Dendritic cell treated with granulocyte-macrophage colony-stimulating factor and Interleukin-4, amounts not matched to agents 40 ng/mL and 50 ng/mL, for 4 days (primary cell): ENCODE measurements at regions not wholly inside any gene's neighbourhood (a gene's known extent, or its start where the extent isn't known, plus 50 kb on each side); places are given as distances from the start of the nearest gene placed in this dataset.

Experiments
- H3K27ac Mint-ChIP-seq: one replicate; pipeline ENCODE4 v1.8.0; 2022; ENCODE audit warnings: mild to moderate bottlenecking, mixed read lengths
- H3K27me3 Mint-ChIP-seq: one replicate; pipeline ENCODE4 v1.8.0; 2022; ENCODE audit warnings: mild to moderate bottlenecking, mixed read lengths
- H3K36me3 Mint-ChIP-seq: one replicate; pipeline ENCODE4 v1.8.0; 2022; ENCODE audit warnings: low read depth, mixed read lengths
- H3K4me1 Mint-ChIP-seq: one replicate; pipeline ENCODE4 v1.8.0; 2022; ENCODE audit warnings: low read depth, mixed read lengths
- H3K4me3 Mint-ChIP-seq: one replicate; pipeline ENCODE4 v1.8.0; 2022; ENCODE audit warnings: mild to moderate bottlenecking, moderate library complexity, mixed read lengths
- H3K9me3 Mint-ChIP-seq: one replicate; pipeline ENCODE4 v1.8.0; 2022; ENCODE audit warnings: mixed read lengths
- intact Hi-C: fragments of 100-400 bp; cut with micrococcal nuclease; formaldehyde crosslinking; loops from one replicate; pipeline ENCODE4 v1.15.0; 2022

GRCh38 chr18:27577752-27578151 lies 392.6 kb upstream of the CHST9 start:
- no peak overlapping the region for H3K27ac Mint-ChIP-seq
- no peaks in the 10 kb centered on the region for H3K4me1 Mint-ChIP-seq
- H3K27me3 Mint-ChIP-seq = no peaks in the 10 kb centered on the region
- no peak overlapping the region for H3K4me3 Mint-ChIP-seq
- intact Hi-C loops = no loop called here
- no peaks in the 10 kb centered on the region for H3K36me3 Mint-ChIP-seq
- H3K9me3 Mint-ChIP-seq = peaks cover 9% of the 10 kb centered on the region

DNA sequence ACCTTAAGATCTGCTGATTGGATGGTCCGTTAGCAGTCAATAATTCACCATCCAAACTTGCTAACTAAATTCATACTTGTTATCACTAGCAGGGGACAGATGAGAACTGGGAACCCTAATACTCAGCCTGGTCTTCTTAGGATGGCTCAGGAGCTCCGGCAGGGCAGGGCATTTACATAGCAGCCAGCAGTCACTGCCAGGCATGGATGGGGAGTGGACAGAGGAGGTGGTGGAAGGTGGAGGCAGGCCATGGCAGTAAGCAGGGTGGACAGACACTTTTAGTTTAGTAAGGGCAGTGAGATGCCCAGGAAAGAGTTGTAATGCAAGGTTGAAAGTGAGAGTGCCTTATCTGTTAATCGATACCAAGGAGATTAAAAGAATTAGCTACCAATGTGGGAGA lies 392.2 kb upstream of the CHST9 start:
- Mint-ChIP-seq H3K9me3 (peaks cover 9% of the 10 kb centered on the region), H3K27ac (no peak overlapping the region), H3K4me1 (no peaks in the 10 kb centered on the region), H3K4me3 (no peak overlapping the region), H3K36me3 (no peaks in the 10 kb centered on the region), H3K27me3 (no peaks in the 10 kb centered on the region)
- intact Hi-C loops = no loop called here

GRCh38 chr18:27567434-27567833 lies 382.3 kb upstream of the CHST9 start:
- intact Hi-C loops = no loop called here
- Mint-ChIP-seq H3K36me3 (no peaks in the 10 kb centered on the region), H3K4me3 (no peak overlapping the region), H3K4me1 (no peaks in the 10 kb centered on the region), H3K27ac (no peak overlapping the region), H3K9me3 (peaks cover 35% of the 10 kb centered on the region), H3K27me3 (no peaks in the 10 kb centered on the region)

- intact Hi-C loops = no loop called here
- no peaks in the 10 kb centered on the region for H3K27me3 Mint-ChIP-seq
- no peaks in the 10 kb centered on the region for H3K4me1 Mint-ChIP-seq
Measured at GRCh38 chr18:27564066-27564465, 379.0 kb upstream of the CHST9 start.

DNA sequence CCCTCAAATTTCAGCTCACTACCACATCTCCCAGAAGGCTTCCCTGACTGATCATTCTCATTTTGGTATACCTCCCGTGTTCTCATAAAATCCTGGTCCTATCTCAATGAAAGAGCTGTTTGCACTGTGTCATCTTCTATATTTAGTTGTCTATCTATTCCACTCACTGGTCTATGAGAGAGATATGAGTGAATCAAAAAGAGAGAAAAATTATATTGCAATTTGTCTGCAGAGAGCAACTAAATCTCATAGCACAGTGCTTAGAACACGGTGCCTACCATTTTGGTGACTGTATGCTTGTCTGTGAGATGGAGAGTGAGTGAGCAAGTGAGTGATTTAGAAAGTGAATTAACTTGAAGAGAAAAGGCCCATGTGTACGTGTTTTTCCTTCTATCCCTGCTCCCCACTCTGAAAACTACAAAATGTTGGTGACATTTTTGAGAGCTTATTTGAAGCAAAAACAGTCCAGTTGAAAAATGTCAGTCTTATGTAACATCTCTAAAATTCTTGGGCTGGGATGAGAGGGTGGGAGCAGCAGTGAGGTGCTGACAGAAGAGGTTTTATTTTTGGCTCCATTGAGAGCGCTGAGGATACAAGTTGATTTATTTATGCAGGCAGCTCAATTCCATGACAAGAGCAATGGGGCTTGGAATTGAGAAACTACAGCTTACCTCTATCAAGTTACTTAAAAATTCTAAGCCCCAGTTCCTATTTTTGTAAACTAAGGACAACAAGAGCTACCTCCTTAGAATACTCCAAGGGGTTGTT lies 373.5 kb upstream of the CHST9 start:
- Mint-ChIP-seq H3K4me3 (no peak overlapping the region), H3K9me3 (peaks cover 23% of the 10 kb centered on the region), H3K36me3 (no peaks in the 10 kb centered on the region), H3K27ac (no peak overlapping the region), H3K27me3 (no peaks in the 10 kb centered on the region), H3K4me1 (no peaks in the 10 kb centered on the region)
- intact Hi-C loops = no loop called here

More at GRCh38 chr18:27564066-27564465, 379.0 kb upstream of the CHST9 start:
- H3K36me3 Mint-ChIP-seq = no peaks in the 10 kb centered on the region
- peaks cover 31% of the 10 kb centered on the region for H3K9me3 Mint-ChIP-seq
- H3K27ac Mint-ChIP-seq = no peak overlapping the region
- H3K4me3 Mint-ChIP-seq = no peak overlapping the region

GRCh38 chr18:27556741-27557140 lies 371.6 kb upstream of the CHST9 start:
- intact Hi-C loops = no loop called here
- Mint-ChIP-seq H3K27ac (no peak overlapping the region), H3K9me3 (peaks cover 9% of the 10 kb centered on the region)

DNA sequence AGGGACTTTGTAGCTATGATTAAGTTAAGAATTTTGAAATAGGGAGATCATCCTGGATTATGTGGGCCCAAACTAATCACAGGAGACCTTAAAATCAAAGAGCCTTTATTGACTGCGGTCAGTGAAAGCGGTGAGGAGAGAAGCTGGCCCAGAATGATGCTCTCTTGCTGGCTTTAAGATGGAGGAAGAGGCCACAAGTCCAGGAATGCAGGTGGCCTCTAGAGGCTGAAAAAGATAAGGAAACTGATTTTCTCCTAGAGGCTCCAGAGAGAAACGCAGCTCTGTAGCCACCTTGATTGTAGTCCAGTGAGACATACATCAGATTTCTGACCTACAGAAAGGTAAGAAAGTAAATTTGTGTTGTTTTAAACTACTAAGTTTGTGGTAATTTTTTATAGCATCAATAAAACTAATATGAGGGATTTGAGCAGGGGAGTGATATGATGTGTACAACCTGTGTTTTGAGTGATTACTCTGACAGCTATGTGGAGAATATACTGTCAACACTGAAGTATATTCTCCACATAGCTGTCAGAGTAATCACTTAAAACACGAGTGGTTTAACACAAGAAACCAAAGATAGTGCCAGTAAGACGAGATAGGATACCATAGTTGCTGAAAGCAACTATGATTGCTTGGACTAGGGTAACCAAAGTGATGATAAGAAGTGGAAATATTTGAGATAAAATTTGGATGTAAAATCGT lies 364.4 kb upstream of the CHST9 start:
- Mint-ChIP-seq H3K9me3 (peaks cover 15% of the 10 kb centered on the region), H3K4me3 (no peak overlapping the region), H3K27me3 (no peaks in the 10 kb centered on the region), H3K27ac (no peak overlapping the region), H3K36me3 (no peaks in the 10 kb centered on the region), H3K4me1 (no peaks in the 10 kb centered on the region)
- intact Hi-C loops = no loop called here

More at GRCh38 chr18:27556741-27557140, 371.6 kb upstream of the CHST9 start:
- Mint-ChIP-seq H3K4me1 (no peaks in the 10 kb centered on the region), H3K36me3 (no peaks in the 10 kb centered on the region), H3K27me3 (no peaks in the 10 kb centered on the region), H3K4me3 (no peak overlapping the region)

- no peaks in the 10 kb centered on the region for H3K4me1 Mint-ChIP-seq
- H3K9me3 Mint-ChIP-seq = peaks cover 6% of the 10 kb centered on the region
- no peaks in the 10 kb centered on the region for H3K36me3 Mint-ChIP-seq
- no peaks in the 10 kb centered on the region for H3K27me3 Mint-ChIP-seq
- intact Hi-C loops = no loop called here
- no peak overlapping the region for H3K27ac Mint-ChIP-seq
- no peak overlapping the region for H3K4me3 Mint-ChIP-seq
Measured at GRCh38 chr18:27546991-27547390, 361.9 kb upstream of the CHST9 start.

DNA sequence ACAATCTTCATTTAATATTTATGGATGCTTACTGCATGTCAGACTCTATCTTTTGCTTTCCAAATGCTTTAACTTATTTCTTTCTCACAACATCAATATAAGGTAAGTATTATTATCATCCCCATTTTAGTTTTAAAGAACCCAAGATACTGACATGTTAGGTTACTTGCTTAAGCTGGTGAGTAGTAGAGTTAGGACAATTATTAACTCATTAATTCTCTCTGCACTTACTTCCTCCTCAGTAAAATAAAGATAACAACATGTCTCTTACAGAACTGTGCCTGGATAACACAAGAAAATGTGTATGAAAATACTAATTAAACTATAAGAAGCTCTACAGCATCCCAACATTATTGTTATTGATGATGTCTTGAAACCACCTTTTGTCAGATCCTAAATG lies 359.1 kb upstream of the CHST9 start:
- no peak overlapping the region for H3K27ac Mint-ChIP-seq
- H3K4me3 Mint-ChIP-seq = no peak overlapping the region
- no peaks in the 10 kb centered on the region for H3K27me3 Mint-ChIP-seq
- H3K36me3 Mint-ChIP-seq = no peaks in the 10 kb centered on the region
- H3K4me1 Mint-ChIP-seq = no peaks in the 10 kb centered on the region
- no peaks in the 10 kb centered on the region for H3K9me3 Mint-ChIP-seq
- intact Hi-C loops = no loop called here

GRCh38 chr18:27541293-27541692 lies 356.2 kb upstream of the CHST9 start:
- Mint-ChIP-seq H3K4me1 (no peaks in the 10 kb centered on the region), H3K4me3 (no peak overlapping the region), H3K27me3 (no peaks in the 10 kb centered on the region), H3K36me3 (no peaks in the 10 kb centered on the region), H3K27ac (no peak overlapping the region), H3K9me3 (no peaks in the 10 kb centered on the region)
- intact Hi-C loops = no loop called here

GRCh38 chr18:27540111-27540510 lies 355.0 kb upstream of the CHST9 start:
- Mint-ChIP-seq H3K4me1 (no peaks in the 10 kb centered on the region), H3K27ac (no peak overlapping the region), H3K27me3 (no peaks in the 10 kb centered on the region), H3K4me3 (no peak overlapping the region), H3K36me3 (no peaks in the 10 kb centered on the region), H3K9me3 (no peaks in the 10 kb centered on the region)
- intact Hi-C loops = no loop called here

GRCh38 chr18:27528925-27529521 lies 343.9 kb upstream of the CHST9 start:
- intact Hi-C loops = loop anchor here (10.0 kb wide), 1 partner anchor 56 kb away; no protein-coding TSS in a partner anchor
- H3K27ac Mint-ChIP-seq = no peak overlapping the region
- no peaks in the 10 kb centered on the region for H3K36me3 Mint-ChIP-seq

DNA sequence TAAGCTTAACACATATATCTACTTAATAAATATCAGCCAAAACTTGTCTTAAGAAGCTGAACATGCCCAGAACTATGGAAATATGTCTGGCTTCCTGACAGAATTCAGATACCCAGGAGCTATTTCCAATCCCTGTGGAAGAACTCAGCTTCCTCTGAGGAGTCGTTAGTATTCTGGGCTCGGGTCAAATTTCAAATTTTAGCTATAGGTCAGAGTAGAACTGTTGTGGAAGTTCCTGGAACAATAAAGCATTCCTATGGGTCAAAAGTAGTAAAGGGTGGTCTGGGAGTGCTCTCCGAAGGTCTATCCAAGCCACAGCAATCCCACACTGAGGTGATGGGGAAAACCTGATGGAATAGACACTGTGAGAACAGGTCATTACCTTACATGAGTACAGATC lies 342.7 kb upstream of the CHST9 start:
- no peaks in the 10 kb centered on the region for H3K4me1 Mint-ChIP-seq
- H3K27ac Mint-ChIP-seq = no peak overlapping the region
- no peaks in the 10 kb centered on the region for H3K36me3 Mint-ChIP-seq
- H3K9me3 Mint-ChIP-seq = peaks cover 15% of the 10 kb centered on the region
- no peaks in the 10 kb centered on the region for H3K27me3 Mint-ChIP-seq
- intact Hi-C loops = loop anchor here (10.0 kb wide), 1 partner anchor 57 kb away; no protein-coding TSS in a partner anchor
- no peak overlapping the region for H3K4me3 Mint-ChIP-seq

More at GRCh38 chr18:27528925-27529521, 343.9 kb upstream of the CHST9 start:
- Mint-ChIP-seq H3K9me3 (peaks cover 15% of the 10 kb centered on the region), H3K27me3 (no peaks in the 10 kb centered on the region), H3K4me1 (no peaks in the 10 kb centered on the region), H3K4me3 (no peak overlapping the region)

GRCh38 chr18:27520401-27520800 lies 335.3 kb upstream of the CHST9 start:
- H3K9me3 Mint-ChIP-seq = no peaks in the 10 kb centered on the region
- H3K27ac Mint-ChIP-seq = no peak overlapping the region
- H3K4me1 Mint-ChIP-seq = no peaks in the 10 kb centered on the region
- no peaks in the 10 kb centered on the region for H3K36me3 Mint-ChIP-seq
- no peaks in the 10 kb centered on the region for H3K27me3 Mint-ChIP-seq
- intact Hi-C loops = loop anchor here (10.0 kb wide), 1 partner anchor 64 kb away; no protein-coding TSS in a partner anchor
- H3K4me3 Mint-ChIP-seq = no peak overlapping the region
